ENCODE measurements at regions not wholly inside any gene's neighbourhood (a gene's known extent, or its start where the extent isn't known, plus 50 kb on each side); places are given as distances from the start of the nearest gene placed in this dataset.

DNA sequence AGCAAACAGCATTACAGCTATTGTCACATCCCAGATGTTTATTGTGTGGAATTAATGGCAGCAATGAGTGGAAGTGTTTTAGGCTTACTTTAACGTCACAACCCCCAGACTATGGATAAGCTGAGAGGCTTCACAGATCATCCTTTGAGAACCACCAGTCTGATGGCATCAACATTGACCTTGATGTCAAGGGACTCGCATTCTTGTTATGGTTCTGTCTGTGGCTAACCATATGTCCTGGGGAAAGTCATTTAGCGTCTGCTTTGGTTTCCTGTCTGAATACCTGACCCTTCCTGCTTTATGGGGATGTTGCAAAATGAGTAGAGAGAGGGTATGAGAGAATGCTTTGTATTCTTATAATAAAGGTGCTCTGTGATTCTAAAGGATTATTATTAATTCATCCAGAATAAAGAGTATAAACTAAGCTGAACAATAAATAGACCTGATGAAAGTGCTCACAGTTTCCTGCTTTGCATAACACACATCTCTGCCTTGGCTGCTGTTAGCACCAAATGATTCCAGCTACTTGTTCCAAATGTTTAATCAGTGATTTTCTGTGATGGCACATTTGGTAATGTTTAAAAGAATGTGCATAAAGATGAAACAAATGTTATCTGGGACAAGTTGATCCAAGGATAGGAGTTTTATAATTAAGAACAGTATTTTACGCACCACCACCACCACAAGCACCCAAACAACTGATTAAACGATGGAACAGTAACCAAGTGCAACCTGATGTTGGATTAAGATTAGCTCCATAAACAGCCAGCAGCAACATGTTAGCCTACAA lies 116.9 kb upstream of the LRIG3 start:
- no peak for DNase-seq

GRCh38 chr12:59036347-59036746 lies 116.0 kb upstream of the LRIG3 start:
- no peak for DNase-seq

DNA sequence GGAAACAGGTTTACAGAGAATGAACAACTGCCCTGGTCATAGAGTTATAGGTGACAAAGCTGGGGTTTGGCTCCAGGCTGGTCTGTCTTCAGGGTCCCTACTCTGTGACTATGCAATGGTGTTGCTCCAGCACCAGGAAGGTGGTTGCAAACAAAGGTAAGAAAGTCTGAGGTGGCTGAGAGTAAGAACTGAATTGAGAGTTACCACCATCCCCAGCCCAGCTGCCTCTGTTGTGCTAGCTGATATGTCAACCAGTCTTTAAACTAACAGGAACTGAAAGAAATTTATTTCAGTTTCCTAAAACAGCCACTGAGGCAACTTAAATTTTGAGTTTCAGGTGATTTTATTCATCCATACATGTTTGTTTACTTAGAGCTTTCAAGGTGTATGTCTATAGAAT lies 111.0 kb upstream of the LRIG3 start:
- no peak for DNase-seq

- DNase-seq: no peak
Observed at GRCh38 chr12:59030415-59030814, 110.1 kb upstream of the LRIG3 start.

DNA sequence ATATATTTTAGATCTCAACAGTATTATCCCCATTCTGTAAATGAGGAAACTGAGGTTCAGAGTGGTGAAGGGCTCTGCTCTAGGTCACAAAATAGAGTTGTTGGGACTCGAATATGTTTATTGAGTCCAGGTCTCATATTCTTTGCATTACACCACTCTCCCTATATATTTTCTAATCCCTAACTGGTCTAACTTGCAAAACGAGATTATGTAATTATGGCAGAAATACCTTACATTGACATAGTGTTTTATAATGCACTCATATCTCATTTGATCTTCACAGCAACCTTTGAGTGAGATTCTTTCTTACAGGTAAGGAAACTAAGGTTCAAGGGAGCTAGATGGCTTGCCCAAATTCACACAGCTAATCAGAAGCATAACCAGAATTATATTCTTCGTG lies 106.9 kb upstream of the LRIG3 start:
- DNase-seq: no peak

DNA sequence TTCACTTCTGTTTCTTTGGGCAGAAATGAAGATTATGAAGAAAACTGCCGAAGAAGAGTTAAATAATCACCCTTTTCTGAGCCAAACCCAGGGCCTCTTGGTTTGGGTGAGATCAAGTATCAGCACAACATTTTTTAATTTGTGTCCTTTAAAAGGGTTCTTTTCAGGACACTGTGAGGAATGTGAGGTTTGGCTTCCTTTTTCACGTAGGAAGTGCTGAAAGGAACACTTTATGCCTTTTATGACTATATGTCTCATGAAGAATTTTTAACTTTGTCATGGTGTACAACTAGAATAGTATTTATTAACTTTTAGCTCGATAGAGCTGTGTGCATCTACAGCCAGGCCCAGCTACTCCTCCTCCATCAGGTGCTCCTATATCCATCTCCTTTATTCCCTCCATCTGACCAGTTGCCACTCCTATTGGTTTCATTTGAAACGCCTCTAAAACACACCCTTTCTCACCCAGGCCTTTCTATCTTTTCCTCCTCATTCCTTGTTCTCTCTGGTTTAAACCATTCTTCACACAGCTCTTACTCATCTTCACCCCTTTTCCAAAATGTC lies 103.6 kb upstream of the LRIG3 start:
- DNase-seq: no peak

GRCh38 chr12:59020073-59020946 lies 100.0 kb upstream of the LRIG3 start:
- DNase-seq: no peak

DNA sequence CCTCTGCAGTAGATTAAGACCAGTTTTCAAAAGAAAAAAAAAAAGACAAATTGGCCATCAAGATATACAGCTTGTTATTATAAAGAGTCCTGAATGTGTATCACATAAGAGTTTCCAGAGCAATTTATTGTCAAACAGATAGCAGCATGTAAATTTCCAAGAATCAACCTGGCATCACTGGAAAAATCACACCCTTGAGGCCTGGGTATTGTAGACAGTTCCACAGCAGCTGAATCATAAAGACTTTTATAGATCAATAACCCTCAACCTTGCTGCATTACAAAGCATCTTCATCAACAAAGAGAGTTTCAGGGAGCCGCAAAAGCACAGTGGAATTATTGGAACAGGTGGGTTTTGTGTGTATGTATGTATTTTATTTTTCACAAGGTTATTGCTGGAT lies 94.6 kb upstream of the LRIG3 start:
- no peak for DNase-seq

DNA sequence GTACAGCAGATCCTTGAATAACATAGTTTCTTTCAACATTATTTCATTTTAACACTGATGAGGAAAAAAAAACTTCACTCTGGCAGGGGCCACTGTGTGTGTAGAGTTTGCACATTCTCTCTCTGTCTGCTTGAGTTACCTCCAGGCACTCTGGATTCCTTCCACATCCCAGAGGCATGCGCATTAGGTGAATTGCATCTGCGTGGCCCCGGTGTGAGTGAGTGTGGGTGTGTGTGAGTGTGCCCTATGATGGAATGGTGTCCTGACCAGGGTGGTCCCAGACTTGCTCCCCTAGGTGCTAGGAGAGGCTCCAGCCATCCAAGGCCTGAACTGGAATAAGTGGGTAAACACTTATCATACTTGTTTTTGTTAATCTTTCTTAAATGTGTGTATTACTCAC lies 90.6 kb upstream of the LRIG3 start:
- DNase-seq: no peak

DNA sequence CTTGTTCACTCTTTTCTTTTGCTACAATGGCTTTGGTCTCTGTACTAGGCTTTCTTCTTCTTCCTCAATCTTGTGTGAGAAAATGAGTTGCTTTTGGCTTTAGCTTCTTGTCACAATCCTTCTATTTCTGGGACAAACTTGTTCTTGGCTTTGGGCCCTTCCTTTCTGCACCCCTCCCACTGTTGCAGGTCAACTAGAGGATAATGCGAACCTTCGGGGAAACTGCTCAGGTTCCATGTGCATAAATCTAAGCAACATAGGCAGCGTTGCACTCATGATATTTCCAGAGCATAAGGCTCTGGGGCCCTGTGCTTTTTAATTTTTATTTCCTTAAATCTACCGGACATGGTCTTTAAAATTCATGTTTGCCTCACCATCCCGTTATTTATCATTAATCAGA lies 89.8 kb upstream of the LRIG3 start:
- DNase-seq: no peak

GRCh38 chr12:59007620-59008019 lies 87.3 kb upstream of the LRIG3 start:
- no peak for DNase-seq

GRCh38 chr12:59005193-59005955 lies 85.1 kb upstream of the LRIG3 start:
- no peak for DNase-seq

DNA sequence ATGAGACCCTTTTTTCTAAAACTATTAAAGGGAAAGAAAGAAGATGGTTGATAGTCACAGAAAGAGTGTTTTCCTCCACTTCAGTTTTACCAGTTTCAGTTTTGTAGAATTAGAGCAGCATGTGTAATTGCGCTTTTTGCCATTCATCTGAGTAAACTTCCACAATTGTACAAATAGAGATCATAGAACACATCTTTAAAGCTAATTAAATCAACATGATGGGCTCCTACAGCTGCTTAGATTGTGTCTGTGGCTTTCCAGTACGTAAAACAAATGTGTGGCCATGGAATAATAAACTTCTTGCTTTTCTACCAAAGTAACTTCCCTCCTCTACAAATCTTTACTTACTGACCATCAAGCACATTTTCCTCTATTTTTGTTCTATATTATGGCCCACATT lies 84.2 kb upstream of the LRIG3 start:
- no peak for DNase-seq

GRCh38 chr12:58995666-58996363 lies 75.5 kb upstream of the LRIG3 start:
- DNase-seq: no peak

GRCh38 chr12:58988643-58989344 lies 68.5 kb upstream of the LRIG3 start:
- no peak for DNase-seq

DNA sequence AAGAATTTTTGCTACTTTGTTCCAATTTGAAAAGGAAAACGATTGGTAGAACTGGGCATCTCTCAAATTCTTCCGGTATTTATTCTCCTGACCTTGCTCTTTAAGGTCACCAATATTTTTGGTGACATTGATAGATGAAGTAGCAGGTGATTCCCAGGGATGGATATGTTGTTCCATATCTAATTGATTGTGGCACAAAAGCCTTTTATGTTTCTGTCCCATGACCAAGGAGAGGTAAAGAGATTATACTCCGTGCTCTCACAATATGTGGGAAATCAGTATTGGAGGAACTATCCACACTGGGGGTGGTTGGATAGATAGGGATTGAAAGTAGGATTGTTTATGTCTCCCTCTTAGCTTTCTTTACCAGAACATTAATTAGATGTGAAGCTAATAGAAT lies 61.7 kb upstream of the LRIG3 start:
- no peak for DNase-seq

- DNase-seq: no peak
Observed at GRCh38 chr12:58980768-58981167, 60.5 kb upstream of the LRIG3 start.

DNA sequence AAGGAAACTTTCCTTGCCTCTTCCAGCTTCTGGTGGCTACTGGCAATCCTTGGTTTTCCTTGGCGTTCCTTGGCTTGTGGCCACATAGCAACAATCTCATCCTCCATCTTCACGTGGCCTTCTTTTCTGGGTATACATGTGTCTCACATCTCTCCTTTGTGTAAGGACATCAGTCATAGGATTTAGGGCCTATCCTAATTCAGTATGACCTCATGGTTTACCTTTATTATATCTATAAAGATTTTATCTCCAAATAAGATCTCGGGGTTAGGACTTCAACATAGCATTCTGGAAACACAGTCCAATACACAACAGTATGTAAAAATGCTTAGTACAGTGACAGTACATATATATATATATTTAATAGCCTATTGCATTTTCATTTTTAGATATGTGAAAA lies 58.4 kb upstream of the LRIG3 start:
- DNase-seq: no peak

DNA sequence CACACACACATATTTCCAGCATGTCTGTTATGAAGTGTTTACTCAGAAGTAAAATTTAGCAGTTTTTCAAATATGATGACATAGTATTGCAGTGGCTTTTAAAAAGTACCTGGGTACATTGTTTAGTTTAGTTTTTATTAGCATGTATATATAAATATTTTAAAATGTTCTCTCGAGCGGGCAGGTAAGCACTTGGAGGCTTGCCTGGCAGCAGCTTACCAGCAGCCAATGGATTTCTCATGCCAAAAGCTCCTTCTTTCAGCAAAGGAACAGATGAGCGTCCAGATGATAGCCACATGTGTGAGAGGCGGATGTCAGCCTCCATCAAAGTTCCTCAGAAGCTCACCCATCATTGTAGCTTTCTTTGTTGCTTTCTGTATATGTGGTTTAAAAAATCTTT lies 57.2 kb upstream of the LRIG3 start:
- no peak for DNase-seq

DNA sequence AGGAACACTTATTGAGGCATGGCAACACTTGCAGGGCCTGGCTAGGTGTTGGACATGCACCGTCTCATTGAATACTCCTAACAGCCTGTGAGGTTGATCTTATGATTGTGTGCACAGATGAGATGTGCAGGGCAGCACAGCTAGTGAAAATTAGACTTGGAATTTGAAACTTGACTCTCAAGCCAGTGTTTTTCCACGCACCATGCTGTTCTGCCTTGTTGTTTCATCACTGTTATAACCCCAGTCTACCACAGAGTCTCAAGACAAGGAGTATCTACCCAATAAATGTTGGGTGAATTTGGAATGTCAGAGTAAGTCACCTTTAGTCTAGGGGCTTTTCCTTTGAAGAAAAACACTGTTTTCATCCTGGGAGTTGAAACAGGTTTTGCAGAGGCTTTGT lies 55.8 kb upstream of the LRIG3 start:
- no peak for DNase-seq
